GM12874 (cell line): ENCODE measurements at regions not wholly inside any gene's neighbourhood (a gene's known extent, or its start where the extent isn't known, plus 50 kb on each side); places are given as distances from the start of the nearest gene placed in this dataset.

Experiments
- CTCF ChIP-seq: IDR thresholded peaks from 2 replicates; pipeline ENCODE4 v1.5.1; 2011; ENCODE audit warnings: low read depth, mild to moderate bottlenecking, control low read depth, low read length, moderate library complexity; ENCODE audit not compliant: insufficient read depth

- no peak for TF ChIP-seq CTCF
These were observed 164.7 kb downstream of the YTHDC2 start for GRCh38 chr5:113678202-113678601.

GRCh38 chr5:113678924-113679575, 165.6 kb downstream of the YTHDC2 start:
- peak; percentile 49; the same call in 1 of the 2 replicates for TF ChIP-seq CTCF

GRCh38 chr5:113680534-113680933, 167.0 kb downstream of the YTHDC2 start:
- no peak for TF ChIP-seq CTCF

DNA sequence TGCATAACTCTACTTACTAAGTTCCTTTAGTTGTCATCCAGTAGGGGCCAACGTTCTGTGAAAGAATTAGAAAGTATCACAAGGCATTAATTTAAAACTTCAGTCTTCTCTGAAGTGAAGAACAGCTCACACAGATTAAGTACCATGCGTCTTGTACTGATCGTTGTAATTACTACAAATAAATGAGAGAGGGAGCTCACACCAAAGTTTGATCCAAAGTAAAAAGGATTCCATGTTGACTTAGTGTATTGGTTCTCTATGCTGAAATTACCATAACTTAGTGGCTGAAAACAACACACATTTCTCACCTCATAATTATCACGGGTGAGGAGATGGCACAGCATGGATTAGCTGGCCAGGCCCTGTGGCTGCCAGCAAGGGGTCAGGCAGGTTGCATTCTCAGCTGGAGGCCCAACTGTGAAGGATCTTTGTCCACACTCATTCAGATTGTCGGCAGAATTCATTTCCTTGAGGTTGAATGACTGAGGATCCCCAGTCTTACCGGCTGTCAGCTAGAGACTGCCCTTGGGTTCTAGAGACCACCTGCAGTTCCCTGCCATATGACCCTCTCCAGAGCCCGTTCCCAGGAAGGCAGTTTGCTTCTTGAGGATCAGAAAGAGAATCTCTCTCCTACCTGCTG, 169.1 kb downstream of the YTHDC2 start:
- TF ChIP-seq CTCF, result no peak

DNA sequence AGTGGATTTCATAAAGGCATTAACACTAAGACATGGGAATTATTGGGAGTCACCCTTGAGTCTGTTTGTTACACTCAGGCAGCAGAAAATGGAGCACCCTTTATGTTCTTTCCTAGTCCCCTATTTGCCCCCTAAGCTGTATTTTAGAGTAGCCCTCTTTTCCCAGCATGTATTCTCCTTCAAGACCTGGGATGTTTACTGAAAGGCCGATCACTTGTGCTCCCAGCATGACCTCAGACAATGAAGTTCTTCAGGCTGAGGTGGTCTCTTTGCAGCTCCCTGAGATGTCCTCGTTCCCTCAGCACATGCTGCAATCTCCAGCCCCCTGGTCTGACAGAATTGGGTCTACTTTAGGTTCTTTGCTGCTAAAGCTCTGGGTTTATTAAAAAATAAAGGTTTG, 169.7 kb downstream of the YTHDC2 start:
- no peak for TF ChIP-seq CTCF

- no peak for TF ChIP-seq CTCF
These were observed 173.1 kb downstream of the YTHDC2 start for GRCh38 chr5:113686599-113686998.

DNA sequence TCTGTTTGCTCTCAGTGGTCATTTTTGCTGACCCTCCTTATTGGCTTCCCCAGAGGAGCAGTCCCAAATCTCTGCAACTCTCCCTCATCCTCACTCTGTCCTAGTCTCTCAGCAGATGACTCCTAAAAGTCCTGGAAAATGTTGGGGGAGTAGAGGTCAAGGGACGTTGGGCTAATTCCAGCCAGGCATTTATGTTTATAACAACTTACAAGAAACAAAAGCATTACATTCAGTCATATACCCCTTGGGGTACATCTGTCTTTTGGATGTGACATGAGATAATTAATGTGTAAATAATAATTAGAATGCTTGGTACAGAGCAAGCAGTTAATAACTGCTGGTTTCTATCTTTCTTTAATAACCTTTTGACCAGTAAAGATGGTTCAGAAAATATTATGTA, 176.2 kb downstream of the YTHDC2 start:
- TF ChIP-seq CTCF, result no peak
